ENCODE measurements at regions not wholly inside any gene's neighbourhood (a gene's known extent, or its start where the extent isn't known, plus 50 kb on each side); places are given as distances from the start of the nearest gene placed in this dataset.

DNA sequence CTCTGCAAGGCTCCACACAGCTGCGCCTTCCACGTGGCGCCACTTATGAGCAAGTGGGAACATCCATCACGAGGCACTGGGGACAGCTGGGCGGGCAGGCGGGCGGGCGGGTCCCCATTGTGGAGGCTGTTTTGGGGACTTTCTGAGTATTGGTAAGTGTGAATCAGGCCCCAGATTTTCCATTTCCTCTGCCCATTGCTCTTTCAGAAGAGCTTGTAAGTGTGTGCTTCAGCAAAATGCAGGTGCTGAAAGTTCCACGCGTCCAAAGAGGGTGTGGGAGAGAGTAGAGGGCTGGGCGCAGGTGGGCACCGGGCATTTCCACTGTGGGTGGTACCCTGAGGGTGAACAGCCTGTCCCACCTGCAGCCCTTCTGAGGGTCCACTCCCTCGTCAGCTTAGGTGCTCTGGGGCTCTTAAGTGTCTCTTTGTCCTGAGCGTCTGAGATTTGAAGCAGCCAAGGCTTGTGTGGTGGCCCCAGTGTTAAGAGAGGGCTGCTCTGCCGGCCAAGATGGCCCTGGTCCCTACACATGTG, 177.1 kb downstream of the RPLP1 start:
- TF ChIP-seq, protein P1, sequence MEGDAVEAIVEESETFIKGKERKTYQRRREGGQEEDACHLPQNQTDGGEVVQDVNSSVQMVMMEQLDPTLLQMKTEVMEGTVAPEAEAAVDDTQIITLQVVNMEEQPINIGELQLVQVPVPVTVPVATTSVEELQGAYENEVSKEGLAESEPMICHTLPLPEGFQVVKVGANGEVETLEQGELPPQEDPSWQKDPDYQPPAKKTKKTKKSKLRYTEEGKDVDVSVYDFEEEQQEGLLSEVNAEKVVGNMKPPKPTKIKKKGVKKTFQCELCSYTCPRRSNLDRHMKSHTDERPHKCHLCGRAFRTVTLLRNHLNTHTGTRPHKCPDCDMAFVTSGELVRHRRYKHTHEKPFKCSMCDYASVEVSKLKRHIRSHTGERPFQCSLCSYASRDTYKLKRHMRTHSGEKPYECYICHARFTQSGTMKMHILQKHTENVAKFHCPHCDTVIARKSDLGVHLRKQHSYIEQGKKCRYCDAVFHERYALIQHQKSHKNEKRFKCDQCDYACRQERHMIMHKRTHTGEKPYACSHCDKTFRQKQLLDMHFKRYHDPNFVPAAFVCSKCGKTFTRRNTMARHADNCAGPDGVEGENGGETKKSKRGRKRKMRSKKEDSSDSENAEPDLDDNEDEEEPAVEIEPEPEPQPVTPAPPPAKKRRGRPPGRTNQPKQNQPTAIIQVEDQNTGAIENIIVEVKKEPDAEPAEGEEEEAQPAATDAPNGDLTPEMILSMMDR (IDR thresholded peaks at IDR 0.05), result no peak
- TF ChIP-seq POLR2AphosphoS5 (IDR thresholded peaks at IDR 0.05), result no peak
